ENCODE measurements at regions not wholly inside any gene's neighbourhood (a gene's known extent, or its start where the extent isn't known, plus 50 kb on each side); places are given as distances from the start of the nearest gene placed in this dataset.
"Not testable (repeated sequence)": the region's sequence is repeated elsewhere in the genome, so short reads cannot be mapped to it uniquely, and the experiment has no call there.

- intact Hi-C loops (cut with micrococcal nuclease) = no loop called here
Measured at GRCh38 chr16:73965591-73965990, 331.0 kb upstream of the PSMD7 start.

GRCh38 chr16:73956587-73957494, 339.8 kb upstream of the PSMD7 start:
- intact Hi-C loops (cut with micrococcal nuclease) = loop anchor here (2.0 kb wide), 1 partner anchor 1556 kb away; no protein-coding TSS in a partner anchor

DNA sequence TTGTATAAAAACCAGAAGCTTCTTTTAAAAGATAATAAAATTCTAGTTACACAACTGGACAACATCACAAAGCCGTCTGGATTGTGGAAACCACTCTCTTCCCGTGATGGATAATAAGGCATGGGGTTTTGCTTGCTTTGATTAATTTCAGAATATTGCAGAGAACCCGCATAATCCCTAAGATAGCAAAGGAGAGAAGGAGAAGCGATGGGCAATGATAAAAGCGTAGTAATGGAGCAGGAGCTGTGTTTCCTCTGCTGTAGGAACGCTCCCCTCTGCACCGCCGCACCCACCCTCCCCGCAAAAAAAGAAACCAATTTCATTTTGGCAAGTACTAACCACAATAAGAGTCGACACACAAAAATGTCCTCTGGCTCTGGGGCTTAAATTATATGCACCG, 340.9 kb upstream of the PSMD7 start:
- intact Hi-C loops (cut with micrococcal nuclease) = loop anchor here (2.0 kb wide), 1 partner anchor 1555 kb away; no protein-coding TSS in a partner anchor

DNA sequence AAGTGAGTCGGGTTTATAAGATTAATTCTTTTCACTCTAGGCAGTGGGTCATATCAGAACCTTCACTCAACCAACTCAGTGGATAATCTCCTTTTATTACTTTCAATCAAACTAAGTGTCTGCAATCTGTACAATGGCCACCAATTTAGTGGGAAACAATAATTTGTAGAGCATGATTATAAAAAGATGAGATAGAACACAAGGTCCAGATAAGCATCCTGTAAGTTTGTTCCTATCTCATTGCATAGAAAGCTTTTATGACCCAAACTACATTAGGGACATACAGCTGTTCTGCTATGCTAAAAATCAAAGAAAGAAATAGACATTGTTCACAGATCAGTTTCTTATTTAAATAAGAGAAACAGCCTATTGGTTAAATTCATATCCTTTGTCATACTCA, 341.4 kb upstream of the PSMD7 start:
- intact Hi-C loops (cut with micrococcal nuclease) = no loop called here

GRCh38 chr16:73951481-73951880, 345.1 kb upstream of the PSMD7 start:
- intact Hi-C loops (cut with micrococcal nuclease) = no loop called here

- intact Hi-C loops (cut with micrococcal nuclease) = no loop called here
Measured at GRCh38 chr16:73949574-73950320, 346.9 kb upstream of the PSMD7 start.

DNA sequence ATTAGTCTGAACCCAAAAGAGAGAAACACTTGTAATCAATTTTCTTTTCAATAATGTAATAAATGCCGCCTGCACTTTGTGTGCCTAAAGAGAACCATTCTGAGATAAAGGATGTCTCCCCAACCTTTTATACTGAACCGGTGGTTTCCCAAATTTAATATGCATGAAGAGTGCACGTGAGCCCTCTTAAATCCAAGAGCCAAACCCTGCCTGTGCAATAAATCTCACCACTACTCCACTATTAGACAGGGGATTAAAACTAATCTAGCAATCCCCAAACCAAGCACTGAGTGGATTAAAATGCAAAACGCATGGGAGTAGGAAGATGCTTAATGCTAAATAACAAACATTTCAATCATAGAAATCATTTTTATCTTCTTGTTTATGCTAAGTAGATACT, 351.0 kb upstream of the PSMD7 start:
- intact Hi-C loops (cut with micrococcal nuclease) = no loop called here

GRCh38 chr16:73943184-73943583, 353.4 kb upstream of the PSMD7 start:
- intact Hi-C loops (cut with micrococcal nuclease) = not testable (repeated sequence)

GRCh38 chr16:73940786-73941185, 355.8 kb upstream of the PSMD7 start:
- intact Hi-C loops (cut with micrococcal nuclease) = not testable (repeated sequence)

DNA sequence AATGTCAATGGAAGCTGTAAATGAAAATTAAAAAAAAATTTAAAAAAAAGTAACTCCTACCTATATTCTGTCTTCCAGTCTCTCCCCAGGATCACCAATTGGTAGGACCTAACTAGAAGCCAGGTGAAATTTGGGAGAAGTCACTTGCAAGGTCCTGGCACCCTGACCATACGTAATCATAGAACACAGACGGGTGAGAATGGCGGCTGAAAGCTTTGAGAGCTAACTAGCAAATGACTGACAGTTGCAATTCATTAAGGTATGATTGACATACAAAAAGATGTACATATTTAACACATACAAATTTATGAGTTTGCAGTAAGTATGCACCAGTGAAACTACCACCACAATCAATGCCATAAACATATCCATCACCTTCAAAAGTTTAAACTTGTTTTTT, 372.7 kb upstream of the PSMD7 start:
- intact Hi-C loops (cut with micrococcal nuclease) = no loop called here

GRCh38 chr16:73921295-73921694, 375.3 kb upstream of the PSMD7 start:
- intact Hi-C loops (cut with micrococcal nuclease) = no loop called here

DNA sequence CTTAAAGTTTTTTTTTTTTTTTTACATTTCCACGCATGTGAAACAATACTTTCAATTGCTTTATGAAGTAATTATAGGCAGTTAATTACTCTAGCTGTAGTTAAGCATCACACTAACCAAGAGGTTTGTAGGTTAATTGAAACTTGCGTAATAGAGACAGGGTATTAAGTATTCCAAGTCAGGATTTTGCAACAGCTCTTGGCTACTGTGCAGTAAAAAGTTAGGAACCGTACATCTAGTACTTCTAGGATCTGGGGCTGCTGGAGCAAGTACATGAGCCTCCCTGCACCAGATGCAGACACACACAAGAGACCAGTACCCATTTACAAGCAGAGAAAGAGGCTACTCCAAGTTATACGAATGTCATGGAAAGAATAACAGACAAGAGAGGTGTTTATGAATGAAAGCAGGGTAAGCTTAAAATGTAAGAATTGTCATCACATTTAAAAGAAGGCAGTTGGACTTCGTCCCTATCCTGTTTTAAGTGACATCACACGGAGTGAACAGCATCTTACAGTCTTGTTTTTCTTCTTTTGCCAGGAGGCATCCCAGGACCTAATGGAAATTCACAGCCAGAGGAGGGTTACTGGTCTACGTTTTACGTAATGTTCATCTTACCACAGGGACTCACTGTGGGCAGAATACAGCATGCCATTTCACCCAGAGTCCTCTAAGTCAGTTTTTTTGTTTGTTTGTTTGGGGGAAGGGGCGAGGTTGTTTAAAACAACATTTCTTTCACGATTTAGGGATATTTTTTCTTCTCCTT, 379.6 kb upstream of the PSMD7 start:
- intact Hi-C loops (cut with micrococcal nuclease) = no loop called here

- intact Hi-C loops (cut with micrococcal nuclease) = no loop called here
Measured at GRCh38 chr16:73915935-73916334, 380.7 kb upstream of the PSMD7 start.

- intact Hi-C loops (cut with micrococcal nuclease) = no loop called here
Measured at GRCh38 chr16:73915140-73915539, 381.5 kb upstream of the PSMD7 start.

DNA sequence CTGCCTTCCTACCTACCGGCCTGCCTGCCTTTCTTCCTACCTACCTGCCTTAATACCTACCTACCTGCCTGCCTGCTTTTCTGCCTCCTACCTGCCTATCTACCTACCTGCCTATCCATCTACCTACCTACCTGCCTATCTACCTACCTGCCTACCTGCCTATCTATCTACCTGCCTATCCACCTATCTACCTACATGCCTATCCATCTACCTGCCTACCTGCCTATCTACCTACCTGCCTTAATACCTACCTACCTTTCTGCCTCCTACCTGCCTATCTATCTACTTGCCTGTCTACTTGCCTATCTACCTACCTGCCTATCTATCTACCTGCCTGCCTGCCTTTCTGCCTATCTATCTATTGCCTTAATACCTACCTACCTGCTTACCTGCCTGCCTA, 383.8 kb upstream of the PSMD7 start:
- intact Hi-C loops (cut with micrococcal nuclease) = no loop called here

DNA sequence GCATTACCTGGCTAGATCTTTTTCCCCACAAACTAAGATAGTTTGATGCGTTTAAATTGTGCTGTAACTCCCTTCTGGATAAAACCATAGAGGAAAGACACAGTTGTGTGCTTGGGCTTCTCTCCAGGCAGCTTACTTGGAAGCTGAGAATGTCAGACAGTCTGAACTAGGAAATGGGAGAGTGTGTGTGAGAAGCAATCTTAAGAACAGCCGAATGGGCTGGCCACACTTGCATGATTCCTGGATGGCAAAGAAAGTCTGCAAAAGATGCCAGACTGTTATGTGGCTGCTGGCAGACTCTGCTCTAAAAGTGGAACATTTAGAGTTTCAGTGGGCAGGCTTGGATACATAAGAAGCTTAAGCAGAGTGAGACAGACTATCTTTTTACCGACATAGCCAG, 384.3 kb upstream of the PSMD7 start:
- intact Hi-C loops (cut with micrococcal nuclease) = no loop called here

DNA sequence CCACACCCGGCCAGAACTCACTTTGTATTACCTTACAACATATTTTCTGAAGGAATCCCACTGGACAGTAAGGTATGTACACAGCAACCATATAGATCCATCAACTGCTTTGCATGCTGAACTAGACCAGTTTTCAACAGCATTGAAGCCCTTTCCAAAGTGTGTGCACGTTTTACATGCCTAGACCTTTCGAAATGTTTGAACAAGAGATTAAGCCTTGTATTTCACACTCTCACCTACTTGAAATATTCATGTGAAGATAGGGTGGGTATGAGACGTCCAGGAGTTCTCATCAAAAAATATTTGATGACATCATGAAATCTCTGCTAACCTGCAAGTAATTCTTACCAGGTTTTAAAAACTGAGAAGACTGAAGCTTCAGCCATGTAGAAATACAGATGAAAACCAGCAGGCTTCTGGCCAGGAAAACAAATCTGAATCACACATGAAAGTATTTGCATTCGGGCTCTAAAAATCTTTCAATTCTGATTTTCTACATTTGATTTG, 387.0 kb upstream of the PSMD7 start:
- intact Hi-C loops (cut with micrococcal nuclease) = no loop called here

- intact Hi-C loops (cut with micrococcal nuclease) = no loop called here
Measured at GRCh38 chr16:73891129-73891542, 405.5 kb upstream of the PSMD7 start.

- intact Hi-C loops (cut with micrococcal nuclease) = no loop called here
Measured at GRCh38 chr16:73890186-73891128, 406.2 kb upstream of the PSMD7 start.

- intact Hi-C loops (cut with micrococcal nuclease) = no loop called here
Measured at GRCh38 chr16:73888840-73889490, 407.6 kb upstream of the PSMD7 start.
